Trophoblast cell (in vitro differentiated cells and primary cell): ENCODE measurements at regions not wholly inside any gene's neighbourhood (a gene's known extent, or its start where the extent isn't known, plus 50 kb on each side); places are given as distances from the start of the nearest gene placed in this dataset.

Experiments used
- DNase-seq, 2 donors: peaks; one replicate each; pipeline ENCODE4 v3.0.0-alpha.2; 2016
- H2AFZ ChIP-seq: 2 replicates; pipeline ENCODE4 v1.6.1; 2013; ENCODE audit warnings: low read length, moderate library complexity, mild to moderate bottlenecking; ENCODE audit not compliant: insufficient read depth, poor library complexity
- H2AK5ac ChIP-seq: 2 replicates; pipeline ENCODE4 v1.6.1; 2013; ENCODE audit warnings: mild to moderate bottlenecking, low read length
- H2BK120ac ChIP-seq: 2 replicates; pipeline ENCODE4 v1.6.1; 2013; ENCODE audit warnings: low read length, mild to moderate bottlenecking, moderate library complexity; ENCODE audit not compliant: insufficient read depth, poor library complexity
- H2BK12ac ChIP-seq: 2 replicates; pipeline ENCODE4 v1.6.1; 2013; ENCODE audit warnings: mild to moderate bottlenecking, low read length, moderate library complexity
- H2BK5ac ChIP-seq: 2 replicates; pipeline ENCODE4 v1.6.1; 2013; ENCODE audit warnings: low read length, low read depth, moderate library complexity, mild to moderate bottlenecking; ENCODE audit not compliant: poor library complexity
- H3K14ac ChIP-seq: 2 replicates; pipeline ENCODE4 v1.6.1; 2013; ENCODE audit warnings: mild to moderate bottlenecking, low read length
- H3K18ac ChIP-seq: 2 replicates; pipeline ENCODE4 v1.6.1; 2013; ENCODE audit warnings: mild to moderate bottlenecking, low read length
- H3K23ac ChIP-seq: 2 replicates; pipeline ENCODE4 v1.6.1; 2013; ENCODE audit warnings: low read length
- H3K27ac ChIP-seq: 2 replicates; pipeline ENCODE4 v1.5.1; 2013; ENCODE audit warnings: low read depth, mild to moderate bottlenecking, inconsistent platforms, low read length, moderate library complexity
- H3K27me3 ChIP-seq: 2 replicates; pipeline ENCODE4 v1.6.1; 2013; ENCODE audit warnings: inconsistent platforms, mild to moderate bottlenecking, low read length, moderate library complexity; ENCODE audit not compliant: insufficient read depth
- H3K36me3 ChIP-seq, 2 experiments: 1 replicate in 1 of 2; 2 replicates in 1 of 2; pipeline ENCODE4 v1.6.1; 2013; ENCODE audit warnings: low read length in 2 of 2, mild to moderate bottlenecking in 2 of 2, moderate library complexity in 1 of 2; ENCODE audit not compliant: insufficient read depth in 2 of 2, control insufficient read depth in 1 of 2
- H3K4ac ChIP-seq: 2 replicates; pipeline ENCODE4 v1.6.1; 2013; ENCODE audit warnings: low read depth, mild to moderate bottlenecking, low read length, moderate library complexity
- H3K4me1 ChIP-seq, 2 experiments: 1 replicate in 1 of 2; 2 replicates in 1 of 2; pipeline ENCODE4 v1.6.1; 2013; ENCODE audit warnings: low read length in 2 of 2, mild to moderate bottlenecking in 2 of 2, moderate library complexity in 1 of 2; ENCODE audit not compliant: insufficient read depth in 2 of 2, control insufficient read depth in 1 of 2
- H3K4me2 ChIP-seq: 2 replicates; pipeline ENCODE4 v1.6.1; 2013; ENCODE audit warnings: inconsistent platforms, mild to moderate bottlenecking, low read length, moderate library complexity
- H3K4me3 ChIP-seq: 2 replicates; pipeline ENCODE4 v1.5.1; 2013; ENCODE audit warnings: mild to moderate bottlenecking, low read depth, low read length, inconsistent platforms
- H3K79me1 ChIP-seq: one replicate; pipeline ENCODE4 v1.6.1; 2013; ENCODE audit warnings: low read length
- H3K79me2 ChIP-seq: 2 replicates; pipeline ENCODE4 v1.6.1; 2013; ENCODE audit warnings: low read length, mild to moderate bottlenecking; ENCODE audit not compliant: control insufficient read depth, insufficient read depth, poor library complexity
- H3K9ac ChIP-seq: 2 replicates; pipeline ENCODE4 v1.6.1; 2013; ENCODE audit warnings: mild to moderate bottlenecking, low read length
- H3K9me3 ChIP-seq: 2 replicates; pipeline ENCODE4 v1.6.1; 2013; ENCODE audit warnings: low read depth, mild to moderate bottlenecking, control low read depth, inconsistent platforms, low read length; ENCODE audit not compliant: insufficient read depth
- H4K12ac ChIP-seq: 2 replicates; pipeline ENCODE4 v1.6.1; 2013; ENCODE audit warnings: low read depth, mild to moderate bottlenecking, low read length, moderate library complexity
- H4K8ac ChIP-seq: 2 replicates; pipeline ENCODE4 v1.6.1; 2013; ENCODE audit warnings: low read depth, mild to moderate bottlenecking, low read length, moderate library complexity
- H4K91ac ChIP-seq: one replicate; pipeline ENCODE4 v1.6.1; 2013; ENCODE audit warnings: low read depth, mild to moderate bottlenecking, low read length, moderate library complexity
- WGBS: extraction: QIAGEN DNeasy Blood & Tissue Kit; methylation state at CpG from one replicate; pipeline ENCODE4 v1.1.7; 2013; ENCODE audit warnings: missing lambda C conversion rate; ENCODE audit not compliant: insufficient read length, insufficient coverage; ENCODE audit errors: extremely low coverage; 5-methylcytosine and 5-hydroxymethylcytosine counted together

- Histone ChIP-seq H3K4me3 (no peak overlapping the region), H3K27ac (no peak overlapping the region), H3K9ac (no peak overlapping the region), H3K36me3 (no peaks in the 10 kb centered on the region), H3K4me1 (no peaks in the 10 kb centered on the region), H2BK5ac (no peak overlapping the region), H3K79me1 (no peaks in the 10 kb centered on the region), H3K14ac (no peak overlapping the region), H3K23ac (no peak overlapping the region), H2AFZ (no peak overlapping the region), H2BK12ac (no peak overlapping the region), H3K79me2 (no peaks in the 10 kb centered on the region), H3K9me3 (no peaks in the 10 kb centered on the region), H4K8ac (no peak overlapping the region), H3K27me3 (no peaks in the 10 kb centered on the region), H2AK5ac (no peak overlapping the region), H4K12ac (no peak overlapping the region), H3K4me2 (no peak overlapping the region), H2BK120ac (no peak overlapping the region), H3K18ac (no peak overlapping the region), H4K91ac (no peak overlapping the region), H3K4ac (no peak overlapping the region)
- WGBS, result no CpG with 5 or more reads among the region's 5 CpGs
- DNase-seq, result no peak
Measured at GRCh38 chr10:91123261-91123660, 97.2 kb upstream of the PCGF5 start.

GRCh38 chr10:91124016-91124415, 96.4 kb upstream of the PCGF5 start:
- no CpG with 5 or more reads among the region's 2 CpGs for WGBS
- Histone ChIP-seq H3K4me3 (no peak overlapping the region), H3K14ac (no peak overlapping the region), H3K18ac (no peak overlapping the region), H3K23ac (no peak overlapping the region), H3K4ac (no peak overlapping the region), H2AK5ac (no peak overlapping the region), H3K9me3 (no peaks in the 10 kb centered on the region), H4K12ac (no peak overlapping the region), H2BK12ac (no peak overlapping the region), H3K79me2 (no peaks in the 10 kb centered on the region), H3K27ac (no peak overlapping the region), H3K27me3 (no peaks in the 10 kb centered on the region), H3K4me2 (no peak overlapping the region), H2BK5ac (no peak overlapping the region), H2BK120ac (no peak overlapping the region), H3K9ac (no peak overlapping the region), H4K91ac (no peak overlapping the region), H4K8ac (no peak overlapping the region), H3K4me1 (no peaks in the 10 kb centered on the region), H3K36me3 (no peaks in the 10 kb centered on the region), H3K79me1 (no peaks in the 10 kb centered on the region), H2AFZ (no peak overlapping the region)
- DNase-seq, result peak; percentile 33 to 43

GRCh38 chr10:91126471-91126870, 94.0 kb upstream of the PCGF5 start:
- no peak overlapping the region for H3K4ac ChIP-seq
- no peak overlapping the region for H2AK5ac ChIP-seq
- no peak overlapping the region for H2BK5ac ChIP-seq
- H3K27me3 ChIP-seq, result no peaks in the 10 kb centered on the region
- H3K36me3 ChIP-seq, result no peaks in the 10 kb centered on the region
- H3K4me2 ChIP-seq, result no peak overlapping the region
- no peaks in the 10 kb centered on the region for H3K9me3 ChIP-seq
- no peak overlapping the region for H3K27ac ChIP-seq
- no peak overlapping the region for H3K14ac ChIP-seq
- H3K79me1 ChIP-seq, result no peaks in the 10 kb centered on the region
- no peak overlapping the region for H4K8ac ChIP-seq
- H3K79me2 ChIP-seq, result no peaks in the 10 kb centered on the region
- no peak overlapping the region for H3K23ac ChIP-seq
- DNase-seq, result no peak
- H2BK120ac ChIP-seq, result no peak overlapping the region
- no peaks in the 10 kb centered on the region for H3K4me1 ChIP-seq
- H3K9ac ChIP-seq, result no peak overlapping the region
- H3K4me3 ChIP-seq, result no peak overlapping the region
- H2BK12ac ChIP-seq, result no peak overlapping the region
- no peak overlapping the region for H2AFZ ChIP-seq
- H4K91ac ChIP-seq, result no peak overlapping the region
- WGBS, result no CpG with 5 or more reads among the region's 2 CpGs
- H3K18ac ChIP-seq, result no peak overlapping the region
- no peak overlapping the region for H4K12ac ChIP-seq

- Histone ChIP-seq H3K4me1 (no peaks in the 10 kb centered on the region), H3K4me3 (no peak overlapping the region), H3K18ac (no peak overlapping the region), H3K79me1 (no peaks in the 10 kb centered on the region), H4K12ac (no peak overlapping the region), H3K23ac (no peak overlapping the region), H2AK5ac (no peak overlapping the region), H3K14ac (no peak overlapping the region), H2BK12ac (no peak overlapping the region), H3K9me3 (no peaks in the 10 kb centered on the region), H3K9ac (no peak overlapping the region), H3K27me3 (no peaks in the 10 kb centered on the region), H3K4ac (no peak overlapping the region), H3K4me2 (no peak overlapping the region), H2BK5ac (no peak overlapping the region), H3K79me2 (no peaks in the 10 kb centered on the region), H3K27ac (no peak overlapping the region), H3K36me3 (no peaks in the 10 kb centered on the region), H2BK120ac (no peak overlapping the region), H4K8ac (no peak overlapping the region), H2AFZ (no peak overlapping the region), H4K91ac (no peak overlapping the region)
- no CpG with 5 or more reads among the region's 3 CpGs for WGBS
- no peak for DNase-seq
Measured at GRCh38 chr10:91127341-91128082, 93.0 kb upstream of the PCGF5 start.
